AG09319 (cell line): ENCODE measurements at regions not wholly inside any gene's neighbourhood (a gene's known extent, or its start where the extent isn't known, plus 50 kb on each side); places are given as distances from the start of the nearest gene placed in this dataset.

Experiments
- DNase-seq: peaks from one replicate; pipeline ENCODE4 v3.0.0-alpha.2; 2010; ENCODE audit warnings: low read depth; ENCODE audit errors: extremely low read depth
- CTCF ChIP-seq: IDR thresholded peaks from 2 replicates; pipeline ENCODE4 v1.5.1; 2011; ENCODE audit warnings: low read depth, mild to moderate bottlenecking, inconsistent platforms, low read length, moderate library complexity

GRCh38 chr9:73073337-73074175 is 78.1 kb upstream of the ANXA1 start:
- DNase-seq = no peak
- no peak for TF ChIP-seq CTCF

GRCh38 chr9:73067074-73067473 is 84.6 kb upstream of the ANXA1 start:
- TF ChIP-seq CTCF = no peak
- DNase-seq = no peak

- no peak for TF ChIP-seq CTCF
- no peak for DNase-seq
Observed at GRCh38 chr9:73065439-73065838, 86.2 kb upstream of the ANXA1 start.

- no peak for TF ChIP-seq CTCF
- DNase-seq = no peak
Observed at GRCh38 chr9:73064315-73064714, 87.3 kb upstream of the ANXA1 start.

- no peak for TF ChIP-seq CTCF
- DNase-seq = no peak
Observed at GRCh38 chr9:73061146-73061545, 90.5 kb upstream of the ANXA1 start.

- DNase-seq = no peak
- TF ChIP-seq CTCF = no peak
Observed at GRCh38 chr9:73059247-73059646, 92.4 kb upstream of the ANXA1 start.

- TF ChIP-seq CTCF = no peak
- no peak for DNase-seq
Observed at GRCh38 chr9:73056245-73056644, 95.4 kb upstream of the ANXA1 start.
